Activated T-cell treated with anti-CD3 and anti-CD28 coated beads, Interleukin-2, amount 50 U/mL, for 4 hours (primary cell): ENCODE measurements at regions not wholly inside any gene's neighbourhood (a gene's known extent, or its start where the extent isn't known, plus 50 kb on each side); places are given as distances from the start of the nearest gene placed in this dataset.

Source experiments
- ATAC-seq, 2 donors: fragments of 200-7000 bp; cut with Tn5 transposase; one replicate each; pipeline ENCODE4 v1.10.0; 2021
- DNase-seq: peaks from one replicate; pipeline ENCODE4 v3.0.0-alpha.2; 2020
- H3K27me3 Mint-ChIP-seq: one replicate; pipeline ENCODE4 v1.8.0; 2021; ENCODE audit warnings: low read depth, mixed read lengths
- H3K36me3 Mint-ChIP-seq: one replicate; pipeline ENCODE4 v1.8.0; 2022; ENCODE audit warnings: mixed read lengths; ENCODE audit not compliant: insufficient read depth
- H3K4me1 Mint-ChIP-seq: one replicate; pipeline ENCODE4 v1.8.0; 2021; ENCODE audit warnings: low read depth, mixed read lengths
- H3K4me3 Mint-ChIP-seq: one replicate; pipeline ENCODE4 v1.8.0; 2021; ENCODE audit warnings: mild to moderate bottlenecking, moderate library complexity, mixed read lengths
- H3K9me3 Mint-ChIP-seq: one replicate; pipeline ENCODE4 v1.8.0; 2021; ENCODE audit warnings: mixed read lengths

- ATAC-seq (no peak), DNase-seq (no peak)
- H3K36me3 Mint-ChIP-seq: no peaks in the 10 kb centered on the region
- peaks cover 2% of the 10 kb centered on the region for H3K27me3 Mint-ChIP-seq
- H3K9me3 Mint-ChIP-seq: no peaks in the 10 kb centered on the region
- no peak overlapping the region for H3K4me3 Mint-ChIP-seq
- no peaks in the 10 kb centered on the region for H3K4me1 Mint-ChIP-seq
Observed at GRCh38 chr16:73771196-73772064, 525.2 kb upstream of the PSMD7 start.

- DNase-seq (no peak), ATAC-seq (no peak)
- Mint-ChIP-seq H3K9me3 (no peaks in the 10 kb centered on the region), H3K27me3 (peaks cover 2% of the 10 kb centered on the region), H3K4me3 (no peak overlapping the region), H3K36me3 (no peaks in the 10 kb centered on the region), H3K4me1 (no peaks in the 10 kb centered on the region)
Observed at GRCh38 chr16:73768786-73769203, 527.8 kb upstream of the PSMD7 start.

GRCh38 chr16:73764321-73764720 is 532.3 kb upstream of the PSMD7 start:
- Mint-ChIP-seq H3K4me3 (no peak overlapping the region), H3K4me1 (no peaks in the 10 kb centered on the region), H3K27me3 (no peaks in the 10 kb centered on the region), H3K9me3 (peaks cover under 1% of the 10 kb centered on the region), H3K36me3 (no peaks in the 10 kb centered on the region)
- ATAC-seq: no peak
- no peak for DNase-seq

GRCh38 chr16:73756289-73757178 is 540.1 kb upstream of the PSMD7 start:
- Mint-ChIP-seq H3K27me3 (no peaks in the 10 kb centered on the region), H3K9me3 (peaks cover 4% of the 10 kb centered on the region), H3K4me3 (no peak overlapping the region), H3K36me3 (no peaks in the 10 kb centered on the region), H3K4me1 (no peaks in the 10 kb centered on the region)
- ATAC-seq: no peak
- no peak for DNase-seq

- no peaks in the 10 kb centered on the region for H3K36me3 Mint-ChIP-seq
- ATAC-seq (no peak), DNase-seq (no peak)
- no peaks in the 10 kb centered on the region for H3K9me3 Mint-ChIP-seq
- no peaks in the 10 kb centered on the region for H3K27me3 Mint-ChIP-seq
- no peak overlapping the region for H3K4me3 Mint-ChIP-seq
- no peaks in the 10 kb centered on the region for H3K4me1 Mint-ChIP-seq
Observed at GRCh38 chr16:73753931-73754330, 542.7 kb upstream of the PSMD7 start.

GRCh38 chr16:73750639-73751038 is 546.0 kb upstream of the PSMD7 start:
- Mint-ChIP-seq H3K27me3 (no peaks in the 10 kb centered on the region), H3K36me3 (no peaks in the 10 kb centered on the region), H3K9me3 (peaks cover 5% of the 10 kb centered on the region), H3K4me3 (no peak overlapping the region), H3K4me1 (no peaks in the 10 kb centered on the region)
- DNase-seq (no peak), ATAC-seq (no peak)

- no peaks in the 10 kb centered on the region for H3K36me3 Mint-ChIP-seq
- no peak for ATAC-seq
- no peaks in the 10 kb centered on the region for H3K4me1 Mint-ChIP-seq
Observed at GRCh38 chr16:73747328-73747727, 549.3 kb upstream of the PSMD7 start.

GRCh38 chr16:73746554-73746953 is 550.1 kb upstream of the PSMD7 start:
- no peak for ATAC-seq
- Mint-ChIP-seq H3K27me3 (no peaks in the 10 kb centered on the region), H3K9me3 (peaks cover 11% of the 10 kb centered on the region), H3K4me3 (no peak overlapping the region), H3K36me3 (no peaks in the 10 kb centered on the region), H3K4me1 (no peaks in the 10 kb centered on the region)
- no peak for DNase-seq

More at GRCh38 chr16:73747328-73747727, 549.3 kb upstream of the PSMD7 start:
- H3K9me3 Mint-ChIP-seq: peaks cover 11% of the 10 kb centered on the region
- no peak for DNase-seq
- H3K27me3 Mint-ChIP-seq: no peaks in the 10 kb centered on the region
- no peak overlapping the region for H3K4me3 Mint-ChIP-seq

GRCh38 chr16:73743665-73744496 is 552.7 kb upstream of the PSMD7 start:
- no peak for ATAC-seq
- Mint-ChIP-seq H3K9me3 (peaks cover 11% of the 10 kb centered on the region), H3K27me3 (no peaks in the 10 kb centered on the region), H3K4me3 (no peak overlapping the region), H3K36me3 (no peaks in the 10 kb centered on the region), H3K4me1 (no peaks in the 10 kb centered on the region)
- DNase-seq: no peak

GRCh38 chr16:73739049-73739769 is 557.4 kb upstream of the PSMD7 start:
- Mint-ChIP-seq H3K9me3 (peaks cover 11% of the 10 kb centered on the region), H3K27me3 (no peaks in the 10 kb centered on the region), H3K4me1 (no peaks in the 10 kb centered on the region), H3K36me3 (no peaks in the 10 kb centered on the region), H3K4me3 (no peak overlapping the region)
- ATAC-seq (no peak), DNase-seq (no peak)

- H3K9me3 Mint-ChIP-seq: peaks cover 4% of the 10 kb centered on the region
- no peaks in the 10 kb centered on the region for H3K27me3 Mint-ChIP-seq
- no peaks in the 10 kb centered on the region for H3K36me3 Mint-ChIP-seq
- H3K4me1 Mint-ChIP-seq: no peaks in the 10 kb centered on the region
- ATAC-seq: no peak
- no peak for DNase-seq
- no peak overlapping the region for H3K4me3 Mint-ChIP-seq
Observed at GRCh38 chr16:73738266-73738665, 558.3 kb upstream of the PSMD7 start.

GRCh38 chr16:73737637-73738036 is 559.0 kb upstream of the PSMD7 start:
- H3K36me3 Mint-ChIP-seq: no peaks in the 10 kb centered on the region
- no peak overlapping the region for H3K4me3 Mint-ChIP-seq
- no peak for DNase-seq
- peaks cover 4% of the 10 kb centered on the region for H3K9me3 Mint-ChIP-seq
- ATAC-seq: no peak
- H3K27me3 Mint-ChIP-seq: no peaks in the 10 kb centered on the region
- no peaks in the 10 kb centered on the region for H3K4me1 Mint-ChIP-seq

GRCh38 chr16:73735954-73736353 is 560.7 kb upstream of the PSMD7 start:
- H3K9me3 Mint-ChIP-seq: peaks cover 4% of the 10 kb centered on the region
- no peaks in the 10 kb centered on the region for H3K27me3 Mint-ChIP-seq
- H3K4me3 Mint-ChIP-seq: no peak overlapping the region
- DNase-seq (no peak), ATAC-seq (no peak)
- no peaks in the 10 kb centered on the region for H3K36me3 Mint-ChIP-seq
- H3K4me1 Mint-ChIP-seq: no peaks in the 10 kb centered on the region
